Caco-2 (cell line): ENCODE measurements at regions not wholly inside any gene's neighbourhood (a gene's known extent, or its start where the extent isn't known, plus 50 kb on each side); places are given as distances from the start of the nearest gene placed in this dataset.

ENCODE experiments used
- BruUV-seq: library from RNA; stranded (reverse); fragments of 400-500 nt; replicated peaks from 2 replicates; lab custom pipeline; 2021; lab: Mats Ljungman, UMichigan
- CTCF ChIA-PET: fragments of 300-600 bp; sonication (Branson Sonifier 250); formaldehyde crosslinking; loops from one replicate; lab custom pipeline; 2022; ENCODE audit warnings: antibody characterized with exemption; lab: Charles Lee
- POLR2A ChIA-PET: fragments of 300-600 bp; sonication (Branson Sonifier 250); formaldehyde crosslinking; loops from one replicate; lab custom pipeline; 2022; ENCODE audit warnings: antibody characterized with exemption; lab: Charles Lee
- DNase-seq, 2 experiments: peaks; one replicate each; pipeline versions ENCODE4 v3.0.0 to v3.0.0-alpha.2; 2020 to 2022
- H3K27me3 ChIP-seq: replicated peaks from 2 replicates; pipeline ENCODE4 v1.6.0; 2011; ENCODE audit warnings: low read length; ENCODE audit not compliant: control insufficient read depth, insufficient read depth
- H3K36me3 ChIP-seq: 2 replicates; pipeline ENCODE4 v1.5.1; 2011; ENCODE audit warnings: low read length; ENCODE audit not compliant: control insufficient read depth, insufficient read depth
- H3K4me1 ChIP-seq: fragments of 250-450 bp; sonication (Bioruptor Pico); 2 replicates; pipeline ENCODE4 v1.5.1; 2020; ENCODE audit warnings: mild to moderate bottlenecking
- H3K4me3 ChIP-seq: 2 replicates; pipeline ENCODE4 v1.5.1; 2011; ENCODE audit warnings: low read depth, mild to moderate bottlenecking, control low read depth, low read length
- H3K9me3 ChIP-seq: fragments of 250-450 bp; sonication (Bioruptor Pico); 2 replicates; pipeline ENCODE4 v1.5.1; 2020; ENCODE audit warnings: mild to moderate bottlenecking, moderate library complexity
- H3K27ac Mint-ChIP-seq: one replicate; pipeline ENCODE4 v1.8.0; 2022; ENCODE audit warnings: mixed read lengths; ENCODE audit not compliant: unreplicated experiment
- H3K27me3 Mint-ChIP-seq: one replicate; pipeline ENCODE4 v1.8.0; 2022; ENCODE audit warnings: mixed read lengths; ENCODE audit not compliant: insufficient read depth, unreplicated experiment
- H3K36me3 Mint-ChIP-seq: one replicate; pipeline ENCODE4 v1.8.0; 2022; ENCODE audit warnings: mild to moderate bottlenecking, mixed read lengths; ENCODE audit not compliant: insufficient read depth, unreplicated experiment
- H3K4me1 Mint-ChIP-seq: one replicate; pipeline ENCODE4 v1.8.0; 2022; ENCODE audit warnings: low read depth, mixed read lengths; ENCODE audit not compliant: unreplicated experiment
- H3K4me3 Mint-ChIP-seq: one replicate; pipeline ENCODE4 v1.8.0; 2022; ENCODE audit warnings: mild to moderate bottlenecking, moderate library complexity, mixed read lengths; ENCODE audit not compliant: unreplicated experiment
- H3K9me3 Mint-ChIP-seq: one replicate; pipeline ENCODE4 v1.8.0; 2022; ENCODE audit warnings: mixed read lengths; ENCODE audit not compliant: unreplicated experiment
- intact Hi-C: fragments of 100-400 bp; cut with micrococcal nuclease; formaldehyde crosslinking; loops from one replicate; pipeline ENCODE4 v1.10.0; 2022; ENCODE audit not compliant: unreplicated experiment
- TF ChIP-seq, protein P1 (sequence below), 2 experiments: fragments of 200-600 bp in 1 of 2; IDR thresholded peaks; 1 replicate in 1 of 2; 2 replicates in 1 of 2; pipeline versions ENCODE4 v1.5.1 to v1.8.0; 2011 to 2022; ENCODE audit warnings: antibody characterized with exemption in 1 of 2, control low read depth in 1 of 2, inconsistent platforms in 1 of 2, low read depth in 1 of 2, low read length in 1 of 2, mild to moderate bottlenecking in 1 of 2, moderate library complexity in 1 of 2; ENCODE audit not compliant: insufficient read depth in 1 of 2, severe bottlenecking in 1 of 2, unreplicated experiment in 1 of 2

DNA sequence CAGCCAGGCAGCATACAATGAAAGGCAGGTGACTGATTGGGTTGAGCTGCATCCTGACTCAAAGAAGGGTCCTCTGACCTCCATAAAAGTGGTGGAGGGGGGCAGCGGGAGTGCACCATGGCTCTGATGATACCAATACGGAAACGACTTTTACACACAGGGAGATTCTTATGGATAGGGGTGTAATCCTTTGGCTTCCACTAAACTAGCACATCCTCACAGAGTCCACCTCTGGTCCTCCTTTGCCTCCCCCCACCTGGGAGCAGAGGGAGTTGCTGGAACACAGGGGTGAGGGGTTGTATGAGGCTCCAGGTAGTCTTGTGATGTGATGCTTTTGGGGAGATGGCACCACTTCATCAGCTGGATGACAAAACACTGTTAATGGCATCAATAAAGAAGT lies 361.0 kb downstream of the BARHL2 start:
- H3K4me3 Mint-ChIP-seq = no peak overlapping the region
- Histone ChIP-seq H3K4me1 (no peaks in the 10 kb centered on the region), H3K4me3 (no peak overlapping the region), H3K36me3 (no peaks in the 10 kb centered on the region), H3K9me3 (no peaks in the 10 kb centered on the region), H3K27me3 (no peaks in the 10 kb centered on the region)
- H3K27ac Mint-ChIP-seq = no peak overlapping the region
- BruUV-seq = no TSS peak
- H3K9me3 Mint-ChIP-seq = no peaks in the 10 kb centered on the region
- TF ChIP-seq, protein P1, sequence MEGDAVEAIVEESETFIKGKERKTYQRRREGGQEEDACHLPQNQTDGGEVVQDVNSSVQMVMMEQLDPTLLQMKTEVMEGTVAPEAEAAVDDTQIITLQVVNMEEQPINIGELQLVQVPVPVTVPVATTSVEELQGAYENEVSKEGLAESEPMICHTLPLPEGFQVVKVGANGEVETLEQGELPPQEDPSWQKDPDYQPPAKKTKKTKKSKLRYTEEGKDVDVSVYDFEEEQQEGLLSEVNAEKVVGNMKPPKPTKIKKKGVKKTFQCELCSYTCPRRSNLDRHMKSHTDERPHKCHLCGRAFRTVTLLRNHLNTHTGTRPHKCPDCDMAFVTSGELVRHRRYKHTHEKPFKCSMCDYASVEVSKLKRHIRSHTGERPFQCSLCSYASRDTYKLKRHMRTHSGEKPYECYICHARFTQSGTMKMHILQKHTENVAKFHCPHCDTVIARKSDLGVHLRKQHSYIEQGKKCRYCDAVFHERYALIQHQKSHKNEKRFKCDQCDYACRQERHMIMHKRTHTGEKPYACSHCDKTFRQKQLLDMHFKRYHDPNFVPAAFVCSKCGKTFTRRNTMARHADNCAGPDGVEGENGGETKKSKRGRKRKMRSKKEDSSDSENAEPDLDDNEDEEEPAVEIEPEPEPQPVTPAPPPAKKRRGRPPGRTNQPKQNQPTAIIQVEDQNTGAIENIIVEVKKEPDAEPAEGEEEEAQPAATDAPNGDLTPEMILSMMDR (IDR thresholded peaks at IDR 0.05; ENCODE audit: insufficient read depth in 1 of 2, low read depth in 1 of 2, low read length in 1 of 2, severe bottlenecking in 1 of 2, unreplicated experiment in 1 of 2) = no peak
- intact Hi-C loops = no loop called here
- no peak for DNase-seq
- POLR2A ChIA-PET = no interaction called here
- no peaks in the 10 kb centered on the region for H3K36me3 Mint-ChIP-seq
- no peaks in the 10 kb centered on the region for H3K4me1 Mint-ChIP-seq
- CTCF ChIA-PET = no interaction called here
- peaks cover 6% of the 10 kb centered on the region for H3K27me3 Mint-ChIP-seq

DNA sequence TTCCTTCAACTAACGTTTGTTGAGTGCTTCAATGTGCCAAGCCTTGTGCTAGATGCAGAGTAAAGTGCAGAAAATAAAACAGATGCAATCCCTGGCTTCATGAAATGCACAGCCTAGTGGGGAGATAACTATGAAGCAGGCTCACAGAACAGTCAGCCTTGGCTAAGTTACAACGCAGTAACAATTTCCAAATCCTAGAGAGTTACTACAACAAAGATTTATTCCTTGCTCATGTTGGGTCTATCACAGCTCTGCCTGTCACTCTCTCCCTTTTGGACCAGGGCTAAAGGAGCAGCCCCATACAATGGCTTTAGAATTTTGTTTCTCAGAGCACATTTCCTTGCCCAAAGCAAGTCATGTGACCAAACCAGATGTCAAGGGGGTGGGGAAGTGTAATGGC lies 359.8 kb downstream of the ZNF326 start:
- TF ChIP-seq, protein P1 (IDR thresholded peaks at IDR 0.05; ENCODE audit: insufficient read depth in 1 of 2, low read depth in 1 of 2, low read length in 1 of 2, severe bottlenecking in 1 of 2, unreplicated experiment in 1 of 2) = no peak
- H3K27me3 ChIP-seq = no peaks in the 10 kb centered on the region
- ChIA-PET CTCF (no interaction called here), POLR2A (no interaction called here)
- Mint-ChIP-seq H3K4me3 (no peak overlapping the region), H3K27ac (no peak overlapping the region), H3K27me3 (peaks cover 6% of the 10 kb centered on the region), H3K9me3 (no peaks in the 10 kb centered on the region), H3K4me1 (no peaks in the 10 kb centered on the region), H3K36me3 (no peaks in the 10 kb centered on the region)
- H3K9me3 ChIP-seq = no peaks in the 10 kb centered on the region
- intact Hi-C loops = no loop called here
- no TSS peak for BruUV-seq
- H3K4me3 ChIP-seq = no peak overlapping the region
- DNase-seq = no peak
- no peaks in the 10 kb centered on the region for H3K36me3 ChIP-seq
- no peaks in the 10 kb centered on the region for H3K4me1 ChIP-seq

DNA sequence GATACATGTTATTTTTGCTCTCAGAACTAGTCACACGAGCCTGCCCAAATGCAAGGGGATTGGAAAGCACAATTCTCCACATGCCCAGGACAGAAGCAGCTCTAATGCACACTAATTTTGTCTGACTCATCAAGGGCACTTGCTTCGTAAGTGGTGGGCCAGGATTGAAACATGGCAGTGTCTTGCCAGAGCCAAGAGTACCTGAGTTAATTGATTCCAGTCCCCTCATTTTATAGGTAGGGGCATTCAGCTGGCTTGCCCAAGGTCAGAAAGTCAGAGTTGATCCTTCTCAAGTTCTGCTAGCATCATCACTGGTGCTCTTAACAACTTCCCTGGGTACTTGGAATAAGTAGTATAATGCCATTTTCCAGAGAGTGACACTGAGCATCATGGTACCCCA lies 356.1 kb downstream of the ZNF326 start:
- POLR2A ChIA-PET = no interaction called here

More for the DNA sequence above, 356.1 kb downstream of the ZNF326 start:
- no peaks in the 10 kb centered on the region for H3K36me3 ChIP-seq
- DNase-seq = no peak
- intact Hi-C loops = no loop called here
- CTCF ChIA-PET = no interaction called here
- no peak overlapping the region for H3K4me3 ChIP-seq
- TF ChIP-seq, protein P1 (IDR thresholded peaks at IDR 0.05; ENCODE audit: insufficient read depth in 1 of 2, low read depth in 1 of 2, low read length in 1 of 2, severe bottlenecking in 1 of 2, unreplicated experiment in 1 of 2) = no peak
- no peaks in the 10 kb centered on the region for H3K27me3 ChIP-seq
- Mint-ChIP-seq H3K36me3 (no peaks in the 10 kb centered on the region), H3K9me3 (no peaks in the 10 kb centered on the region), H3K27ac (no peak overlapping the region), H3K27me3 (peaks cover 6% of the 10 kb centered on the region), H3K4me3 (no peak overlapping the region), H3K4me1 (no peaks in the 10 kb centered on the region)
- no TSS peak for BruUV-seq
- H3K4me1 ChIP-seq = no peaks in the 10 kb centered on the region
- no peaks in the 10 kb centered on the region for H3K9me3 ChIP-seq
